HPDE6-E6E7 (cell line): ENCODE measurements at regions not wholly inside any gene's neighbourhood (a gene's known extent, or its start where the extent isn't known, plus 50 kb on each side); places are given as distances from the start of the nearest gene placed in this dataset.

Experiments
- DNase-seq: peaks from one replicate; pipeline ENCODE4 v3.0.0; 2011; ENCODE audit warnings: missing footprints; ENCODE audit errors: extremely low spot score

DNA sequence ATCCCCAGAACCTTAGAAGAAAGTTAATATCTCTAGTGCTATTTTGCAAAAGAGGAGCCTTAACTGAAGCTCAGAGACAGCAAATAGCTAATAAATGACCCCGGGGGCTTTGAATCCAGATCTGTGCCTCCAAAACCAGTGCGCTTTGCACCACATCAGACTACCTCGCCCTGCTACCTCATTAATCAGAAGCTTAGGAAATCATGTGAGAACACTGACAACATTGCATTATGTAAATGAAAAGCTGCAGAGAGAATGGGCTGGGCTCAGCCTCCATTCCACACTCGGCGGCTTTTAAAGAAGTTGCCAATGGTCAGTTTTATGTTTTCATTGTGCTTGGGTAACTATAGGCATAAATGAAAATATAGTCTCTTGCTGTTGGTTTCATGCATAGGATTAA, 54.0 kb upstream of the STMND1 start:
- no peak for DNase-seq

DNA sequence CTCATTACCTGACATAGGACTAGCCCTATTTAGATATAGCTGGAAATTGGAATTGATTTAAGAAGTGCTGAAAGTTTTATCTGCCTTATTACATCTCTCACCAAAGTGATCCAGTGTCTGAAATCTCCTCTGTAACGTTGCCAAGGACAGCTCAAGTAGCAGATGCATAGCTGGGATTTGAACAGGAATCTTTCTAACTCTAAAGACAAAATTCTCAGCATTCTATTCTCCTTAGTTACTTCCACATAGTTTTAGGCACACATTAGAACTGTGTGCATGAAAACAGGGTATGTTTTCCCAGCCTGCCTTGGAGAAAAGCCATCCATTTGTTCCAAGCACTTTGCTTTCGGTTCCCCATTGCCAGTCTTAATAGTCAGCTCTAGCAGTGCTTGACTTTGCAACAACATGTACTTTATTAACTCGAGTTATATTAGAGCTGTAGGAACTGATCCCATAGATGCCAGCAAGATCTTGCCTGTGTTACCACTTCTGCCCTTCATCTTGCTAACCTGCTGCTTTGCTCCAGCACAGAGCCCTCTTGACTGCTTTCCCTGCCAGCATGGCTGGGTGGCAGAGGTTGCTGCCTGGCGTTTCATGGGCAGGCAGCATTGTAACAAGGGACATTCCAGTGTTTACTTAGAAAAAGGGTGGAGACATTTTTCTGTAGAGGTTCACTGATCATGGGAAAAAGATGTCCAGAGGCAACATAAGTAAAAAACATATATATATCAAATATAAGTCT, 56.1 kb upstream of the STMND1 start:
- DNase-seq = no peak

DNA sequence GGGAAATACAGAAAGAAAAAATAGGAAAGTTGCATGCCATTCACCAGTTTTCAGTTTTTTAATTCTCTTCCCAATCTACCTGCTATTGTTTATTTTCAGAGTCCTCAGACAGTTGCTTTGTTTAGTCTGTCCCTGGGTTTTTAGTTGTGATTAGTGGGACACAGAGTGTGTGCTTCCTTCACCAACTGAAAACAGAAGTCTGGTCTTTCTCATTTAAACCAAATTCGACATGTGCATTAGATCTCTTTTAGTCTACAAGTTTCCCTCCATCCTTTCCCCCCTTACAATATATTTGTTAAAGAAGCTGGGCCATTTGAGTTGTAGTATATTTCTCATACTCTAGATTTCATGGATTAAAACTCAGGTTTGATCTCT, 58.7 kb upstream of the STMND1 start:
- no peak for DNase-seq

DNA sequence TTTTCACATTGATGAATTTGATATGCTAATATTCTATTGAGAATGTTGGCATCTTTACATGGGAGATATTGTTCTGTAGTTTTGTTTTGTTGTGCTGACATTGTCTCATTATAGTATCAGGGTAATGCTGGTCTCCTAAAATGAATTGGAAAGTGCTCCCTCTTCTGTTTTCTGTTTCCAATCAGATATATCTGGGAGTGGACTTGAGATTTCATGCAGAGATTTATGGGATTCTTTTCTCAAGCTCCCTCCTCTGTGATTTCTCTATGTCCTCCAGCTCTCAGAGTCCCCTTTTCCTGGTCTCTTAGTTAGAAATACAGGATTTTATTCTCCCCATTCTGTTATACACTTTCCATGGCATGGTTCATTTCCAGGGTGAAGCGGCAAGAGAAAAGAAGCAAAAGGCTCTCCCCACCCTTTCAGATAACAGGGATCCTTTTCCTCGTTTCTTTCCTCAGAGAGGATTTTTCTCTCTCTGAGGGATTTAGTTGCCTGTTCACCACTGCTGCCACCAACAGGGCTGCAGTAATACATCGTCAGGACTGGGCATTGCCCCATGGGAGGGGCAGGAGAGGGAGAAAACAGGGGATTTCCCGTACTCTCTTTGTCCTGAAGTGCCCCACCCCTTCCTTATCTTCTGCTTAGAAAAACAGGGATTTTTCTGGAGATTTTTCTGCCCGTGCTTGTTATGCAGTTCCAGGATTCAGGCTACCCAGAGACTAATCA, 59.3 kb upstream of the STMND1 start:
- DNase-seq = peak; percentile 69

DNA sequence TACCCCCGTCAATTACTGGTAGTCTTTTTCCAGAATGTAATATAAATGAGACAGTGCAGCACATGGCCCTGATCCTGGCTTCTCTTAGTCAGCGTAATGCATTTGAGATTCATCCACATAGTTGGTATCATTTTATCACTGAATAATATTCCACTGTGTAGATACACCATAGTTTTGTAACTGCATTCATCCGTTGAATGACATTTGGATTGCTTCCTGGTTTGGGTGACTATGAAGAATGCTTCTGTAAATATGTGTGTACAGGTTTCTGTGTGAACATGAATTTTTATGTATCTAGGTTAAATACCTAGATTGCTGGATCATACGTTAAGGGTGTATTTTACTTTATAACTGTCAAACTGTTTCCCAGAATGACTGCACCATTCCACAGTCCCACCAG, 62.6 kb upstream of the STMND1 start:
- DNase-seq = no peak

DNA sequence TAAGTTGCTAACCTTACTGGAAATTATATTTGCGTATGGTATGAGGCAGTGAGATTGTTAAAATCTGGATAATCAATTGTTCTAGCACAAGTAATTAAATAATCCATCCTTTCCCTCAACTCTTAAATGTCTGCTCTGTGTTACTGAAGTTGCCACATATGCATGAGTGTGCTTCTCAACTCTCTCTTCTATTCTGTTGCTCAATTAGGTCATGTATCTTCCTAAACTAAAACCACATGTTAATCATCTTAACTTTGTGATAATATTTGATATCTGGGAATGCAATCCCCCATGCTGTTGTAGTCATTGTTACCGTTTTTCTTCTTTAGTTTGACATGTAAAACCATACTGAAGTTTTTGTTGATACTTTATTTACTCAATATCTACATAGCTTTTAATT, 63.5 kb upstream of the STMND1 start:
- no peak for DNase-seq

DNA sequence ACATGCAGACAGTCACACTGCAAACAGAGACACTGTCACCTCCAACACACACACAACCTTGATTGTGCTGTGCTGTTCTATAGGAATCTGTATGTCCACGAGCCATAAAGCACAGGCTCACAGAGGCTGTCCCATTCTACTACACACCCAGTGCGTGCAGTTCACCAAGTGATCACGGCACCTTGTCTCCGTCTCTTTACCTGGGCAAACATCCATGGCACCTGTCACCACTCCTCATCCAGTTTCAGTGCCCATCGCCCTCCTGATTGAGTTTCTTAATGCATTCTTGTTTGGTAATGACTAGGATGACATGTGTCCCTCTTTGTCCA, 65.8 kb upstream of the STMND1 start:
- DNase-seq = no peak

DNA sequence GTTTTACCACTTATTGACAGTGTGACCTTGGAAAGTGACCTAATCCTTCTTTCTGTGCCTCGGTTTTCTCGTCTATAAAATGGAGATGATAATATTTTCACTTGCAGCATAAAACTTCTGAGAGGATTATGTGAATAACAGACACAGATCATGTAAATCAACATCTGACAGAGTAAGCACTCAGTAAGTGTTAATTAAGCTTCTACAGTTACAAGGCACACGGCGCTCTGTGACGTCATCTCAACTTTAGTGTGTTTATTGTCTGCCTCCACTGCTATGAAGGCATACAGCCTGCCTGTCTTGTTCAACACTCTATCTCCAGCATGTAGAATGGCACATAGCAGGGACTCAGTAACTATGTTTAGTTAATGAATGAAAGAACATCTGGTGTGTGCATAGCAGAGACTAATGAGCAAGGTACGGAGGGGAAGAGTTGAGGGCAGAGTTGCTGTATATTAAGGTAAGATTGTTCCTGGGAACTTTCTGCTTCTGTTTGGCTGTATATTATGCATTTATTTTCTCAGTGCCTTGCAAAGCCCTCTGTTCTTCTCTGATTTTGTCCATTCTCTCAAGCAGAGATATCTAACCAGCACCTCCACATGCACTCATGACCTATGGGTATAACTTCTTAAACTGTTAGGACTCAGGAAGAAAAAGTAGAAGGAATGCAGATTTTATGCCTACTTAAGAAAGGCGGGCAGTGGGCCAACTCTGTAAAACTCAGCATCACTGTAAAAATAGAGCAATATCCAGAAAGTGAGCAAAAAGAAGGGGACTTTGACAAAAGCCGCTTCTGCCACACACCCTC, 66.4 kb upstream of the STMND1 start:
- DNase-seq = no peak

DNA sequence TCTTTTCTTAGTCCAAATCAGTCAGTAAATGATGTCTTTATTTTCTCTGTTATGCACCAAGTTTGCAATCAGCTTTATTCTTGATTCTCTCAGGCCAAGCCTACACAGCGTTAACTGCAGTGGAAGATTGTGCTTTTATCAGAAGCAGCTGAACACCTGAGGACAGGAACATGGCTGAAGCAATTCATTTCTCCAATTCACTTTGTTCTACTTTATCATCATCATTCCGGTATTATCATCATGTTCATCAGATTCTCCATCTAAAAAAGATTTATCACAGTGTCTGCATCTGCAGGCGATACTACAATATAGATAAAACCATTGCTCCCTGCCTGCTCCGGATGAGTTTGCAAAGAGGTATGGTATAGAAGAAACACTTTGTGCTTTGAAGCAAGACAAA, 68.1 kb upstream of the STMND1 start:
- no peak for DNase-seq

DNA sequence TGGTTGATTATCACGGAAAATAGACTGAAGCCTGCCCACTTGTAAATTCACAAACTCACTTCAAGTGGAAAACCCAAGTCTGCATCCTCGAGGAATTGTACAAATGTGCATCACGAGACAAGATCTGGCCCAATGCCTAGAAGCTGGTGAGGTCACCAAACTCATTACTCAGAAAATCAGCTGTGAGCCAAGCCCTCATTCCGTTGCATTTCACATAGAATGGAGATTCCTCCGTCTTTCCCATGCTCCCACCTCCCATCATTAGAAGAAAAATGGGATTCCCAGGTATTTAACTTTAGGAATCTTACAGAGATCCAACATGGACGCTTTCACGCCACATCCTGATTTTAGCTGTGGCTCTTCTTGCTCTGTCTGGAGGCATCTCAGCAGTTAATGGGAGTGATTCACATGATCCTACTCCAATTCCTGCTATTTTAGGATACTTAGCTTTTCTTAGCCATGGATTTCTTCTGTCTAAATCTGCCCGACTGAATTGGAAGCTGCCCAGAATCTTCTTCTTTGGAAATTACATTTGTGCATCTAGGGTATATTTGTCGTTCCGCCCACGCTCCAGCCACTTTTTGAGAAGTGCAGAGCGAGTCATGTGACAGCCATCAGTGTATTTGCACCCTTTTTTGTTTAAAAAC, 68.7 kb upstream of the STMND1 start:
- peak; percentile 74 for DNase-seq

DNA sequence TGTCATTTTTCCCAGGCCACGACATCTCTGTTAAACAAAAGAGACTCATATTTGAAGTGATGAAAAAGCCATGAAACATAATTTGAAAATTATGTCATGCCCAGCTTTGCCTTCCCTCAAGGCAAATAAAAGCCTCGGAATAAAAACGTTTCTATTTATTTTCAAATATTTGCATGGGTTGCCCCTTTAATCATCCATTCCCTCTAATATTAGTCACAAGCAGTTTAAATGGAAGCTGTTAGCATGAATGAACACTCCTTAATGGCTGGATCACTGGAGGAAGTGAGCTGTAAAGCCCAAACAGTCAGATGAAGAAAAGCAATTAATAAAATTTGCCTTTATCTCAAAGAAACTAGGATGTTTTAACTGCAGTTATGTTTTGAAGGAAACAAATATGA, 69.3 kb upstream of the STMND1 start:
- DNase-seq = peak; percentile 37

DNA sequence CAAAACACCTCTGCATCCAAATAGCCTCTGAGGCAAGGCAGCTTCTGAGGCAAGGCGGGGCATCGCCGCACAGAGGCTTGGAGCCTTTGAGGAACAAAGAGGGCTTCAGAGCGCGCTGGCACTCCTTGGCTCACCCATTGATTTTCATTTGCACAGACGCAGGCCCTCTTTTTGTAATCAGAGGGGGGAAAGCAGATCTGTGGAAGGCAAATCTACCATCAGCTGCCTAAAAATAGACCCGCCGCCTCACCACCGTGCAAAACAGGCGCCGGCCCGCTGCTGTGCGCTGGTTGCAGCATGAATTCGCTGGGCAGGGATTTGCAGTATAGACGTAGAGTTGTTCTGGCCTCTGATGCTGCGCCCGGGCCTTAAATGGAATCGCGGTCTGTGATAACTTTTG, 69.9 kb upstream of the STMND1 start:
- no peak for DNase-seq

DNA sequence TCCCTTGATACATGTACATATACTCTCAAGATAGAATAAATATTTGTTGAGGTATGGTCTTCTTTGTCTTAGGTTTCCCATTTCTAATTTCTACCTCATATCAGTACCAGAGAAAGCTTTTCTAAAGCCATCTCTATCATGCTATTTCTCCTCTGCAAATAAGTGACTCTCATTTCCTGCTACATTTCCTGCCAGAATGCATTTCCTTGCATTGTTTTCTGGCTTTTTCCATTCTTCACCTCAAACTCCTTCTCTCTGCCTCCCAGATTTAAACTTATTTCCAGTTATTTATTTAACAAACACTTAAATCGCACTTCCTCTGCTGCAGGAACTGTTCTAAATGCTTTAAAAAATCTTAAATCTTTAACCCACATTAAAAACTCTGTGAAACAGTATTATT, 74.4 kb upstream of the STMND1 start:
- DNase-seq = no peak

DNA sequence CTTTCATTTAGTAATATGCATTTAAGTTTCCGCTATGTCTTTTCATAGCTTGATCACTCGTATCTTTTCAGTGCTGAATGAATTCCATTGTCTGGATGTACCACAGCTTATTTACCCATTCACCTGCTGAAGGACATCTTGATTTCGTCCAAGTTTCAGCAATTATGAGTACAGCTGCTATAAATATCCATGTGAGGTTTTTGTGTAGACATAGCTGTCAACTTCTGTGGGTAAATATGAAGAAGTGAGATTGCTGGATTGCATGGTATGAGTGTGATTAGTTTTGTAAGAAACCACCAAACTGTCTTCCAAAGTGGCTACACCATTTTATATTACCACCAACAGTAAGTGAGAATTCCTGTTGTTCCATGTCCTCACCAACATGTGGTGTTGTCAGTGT, 79.2 kb upstream of the STMND1 start:
- no peak for DNase-seq

DNA sequence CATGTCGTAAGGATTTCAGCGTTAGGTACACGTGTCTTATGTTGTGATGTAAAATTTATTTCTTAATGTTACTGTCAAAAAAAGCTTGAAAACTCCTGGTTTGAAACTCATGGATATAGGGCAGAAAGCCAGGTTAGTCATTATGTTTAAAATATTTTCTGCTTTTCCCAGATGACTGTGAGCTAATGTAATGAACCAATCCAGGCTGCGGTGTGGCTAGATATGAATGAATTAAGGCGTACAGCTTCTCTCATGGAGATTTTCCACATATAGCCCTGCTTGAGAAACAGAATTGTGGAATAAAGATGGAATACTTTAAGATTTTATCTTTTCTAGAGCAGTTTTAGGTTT, 80.3 kb upstream of the STMND1 start:
- no peak for DNase-seq

DNA sequence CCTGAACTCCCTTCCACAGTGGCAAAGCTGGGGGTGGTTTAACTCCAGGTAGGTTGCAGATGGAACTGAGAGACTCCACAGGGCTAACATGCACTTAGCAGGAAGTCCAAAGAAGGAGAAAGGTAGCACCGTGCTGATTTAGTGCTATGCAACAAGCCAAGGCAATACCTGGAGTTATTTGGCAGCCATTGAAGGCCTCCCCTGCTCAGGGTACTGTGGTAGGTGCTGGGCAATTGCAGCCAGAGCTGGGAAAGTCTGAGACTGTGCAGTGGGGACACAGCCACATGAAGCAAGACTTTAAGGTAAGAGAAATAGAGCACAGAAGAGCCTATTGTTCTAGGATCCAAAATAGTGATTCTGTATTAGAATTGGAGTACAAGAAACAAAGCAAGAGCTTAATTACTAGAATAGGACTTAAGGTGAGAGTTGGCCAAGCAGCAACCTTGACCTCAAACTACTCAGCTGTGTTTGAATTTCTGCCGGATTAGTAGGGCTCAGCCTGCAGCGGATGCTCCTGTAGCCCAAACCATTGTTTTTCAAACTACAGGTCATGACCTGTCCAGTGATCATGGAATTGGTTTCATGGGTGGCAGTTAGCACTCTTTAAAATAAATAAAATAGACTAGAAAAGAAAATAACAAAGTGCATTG, 80.8 kb upstream of the STMND1 start:
- DNase-seq = no peak

DNA sequence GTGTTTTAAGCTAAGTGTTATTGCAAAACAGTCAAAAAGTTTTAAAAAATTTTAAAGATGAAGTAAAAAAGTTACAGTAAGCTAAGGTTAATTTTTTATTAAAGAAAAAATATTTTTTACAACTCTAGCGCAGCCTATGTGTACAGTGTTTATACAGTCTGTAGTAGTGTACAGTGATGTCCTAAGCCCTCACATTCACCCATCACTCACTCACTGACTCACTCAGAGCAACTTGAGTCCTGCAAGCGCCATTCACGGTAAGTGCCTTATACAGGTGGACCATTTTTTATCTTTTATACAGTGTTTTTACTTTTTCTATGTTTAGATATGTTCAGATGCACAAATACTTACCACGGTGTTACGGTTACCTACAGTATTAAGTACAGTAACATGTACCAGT, 83.4 kb upstream of the STMND1 start:
- DNase-seq = no peak

DNA sequence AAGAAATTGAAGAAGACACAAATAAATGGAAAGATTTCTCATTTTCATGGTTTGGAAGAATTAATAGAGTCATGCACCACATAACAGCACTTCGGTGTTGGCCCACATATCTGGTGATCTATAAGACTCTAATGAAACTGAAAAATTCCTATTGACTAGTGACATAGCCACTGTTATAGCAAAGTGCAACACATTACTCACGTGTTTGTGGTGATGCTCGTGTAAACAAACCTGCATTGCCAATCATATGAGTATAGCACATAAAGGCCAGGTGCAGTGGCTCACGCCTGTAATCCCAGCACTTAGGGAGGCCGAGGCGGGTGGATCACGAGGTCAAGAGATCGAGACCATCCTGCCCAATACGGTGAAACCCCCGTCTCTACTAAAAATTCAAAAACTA, 84.4 kb upstream of the STMND1 start:
- no peak for DNase-seq

DNA sequence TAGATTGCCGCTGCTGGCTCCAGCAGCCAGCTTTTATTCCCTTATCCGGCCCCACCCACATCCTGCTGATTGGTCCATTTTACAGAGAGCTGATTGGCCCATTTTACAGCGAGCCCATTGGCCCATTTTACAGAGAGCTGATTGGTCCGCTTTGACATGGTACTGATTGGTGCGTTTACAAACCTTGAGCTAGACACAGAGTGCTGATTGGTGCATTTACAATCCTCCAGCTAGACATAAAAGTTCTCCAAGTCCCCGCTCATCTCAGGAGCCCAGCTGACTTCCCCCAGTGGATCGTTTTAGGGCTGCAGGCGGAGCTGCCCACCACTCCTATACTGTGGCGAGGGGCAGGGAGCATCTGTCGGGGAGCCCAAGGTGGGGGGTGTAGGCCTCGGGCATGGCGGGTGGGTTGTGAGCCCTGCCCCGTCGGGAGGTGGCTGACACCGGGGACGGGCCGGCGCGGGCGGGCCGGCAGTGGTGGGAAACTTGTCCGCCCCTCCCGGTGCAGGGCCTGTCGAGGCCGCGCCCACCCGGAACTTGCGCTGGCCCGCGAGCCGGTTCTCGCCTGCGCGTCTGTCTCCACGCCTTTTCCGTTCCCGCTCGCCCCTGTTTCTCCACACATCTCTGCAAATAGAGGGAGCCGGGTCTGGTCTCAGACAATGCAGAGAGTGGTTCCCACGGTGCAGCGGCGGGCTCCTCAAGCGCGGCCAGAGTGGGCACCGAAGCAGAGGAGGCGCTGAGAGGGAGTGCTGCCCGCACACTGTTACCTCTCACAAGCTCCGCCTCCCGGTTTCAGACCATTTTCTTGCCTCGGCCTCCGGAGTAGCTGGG, 86.1 kb upstream of the STMND1 start:
- DNase-seq = no peak

DNA sequence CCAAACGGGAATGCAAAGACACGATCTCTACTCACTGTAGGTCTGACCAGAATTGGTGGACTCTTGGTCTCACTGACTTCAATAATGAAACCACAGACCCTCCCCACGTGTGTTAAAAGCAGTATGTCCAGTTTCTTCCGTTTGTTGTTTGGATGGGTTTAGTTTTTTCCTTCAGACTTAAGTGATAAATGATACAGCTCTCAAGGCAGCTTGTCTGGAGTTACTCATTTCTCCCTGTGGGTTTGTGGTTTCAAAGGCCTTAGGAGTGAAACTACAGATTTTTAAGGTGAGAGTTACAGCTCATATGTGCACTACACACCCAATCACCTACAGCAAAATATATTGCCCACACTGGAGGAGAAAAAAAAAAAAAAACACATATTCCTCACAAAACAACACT, 86.7 kb upstream of the STMND1 start:
- DNase-seq = no peak

DNA sequence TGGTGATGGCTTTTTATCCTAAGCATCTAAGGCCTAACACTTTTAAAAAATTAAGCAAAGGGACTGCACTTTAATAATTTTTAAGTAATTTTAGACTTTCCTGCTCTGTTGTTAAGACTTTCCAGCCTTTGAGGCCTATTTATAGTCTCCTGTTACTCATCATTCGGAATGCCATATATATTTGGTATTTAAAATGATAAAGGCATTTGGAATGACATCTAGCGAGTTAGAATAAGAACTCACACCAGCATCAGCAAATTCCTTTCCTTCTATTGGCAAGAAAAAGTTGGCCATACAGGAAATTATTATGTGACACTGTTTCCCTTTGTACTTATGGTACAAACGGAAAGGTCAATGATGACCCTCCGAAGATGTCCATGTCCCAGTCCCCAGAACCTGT, 88.1 kb upstream of the STMND1 start:
- DNase-seq = peak; percentile 22
